Keratinocyte (primary cell): ENCODE measurements at regions not wholly inside any gene's neighbourhood (a gene's known extent, or its start where the extent isn't known, plus 50 kb on each side); places are given as distances from the start of the nearest gene placed in this dataset.

Experiments
- DNase-seq: peaks from one replicate; pipeline ENCODE4 v3.0.0-alpha.2; 2011; ENCODE audit warnings: low read depth, missing footprints, low spot score
- FAIRE-seq: peaks from 2 replicates; lab custom pipeline; 2011; peaks lifted over from hg19 to GRCh38; lab: Jason Lieb, UNC
- H2AFZ ChIP-seq: 2 replicates; pipeline ENCODE4 v1.6.0; 2012; ENCODE audit warnings: low read length, control low read depth, inconsistent platforms; ENCODE audit not compliant: control insufficient read depth
- H3K27ac ChIP-seq: 2 replicates; pipeline ENCODE4 v1.5.1; 2011; ENCODE audit warnings: low read length; ENCODE audit not compliant: control insufficient read depth, insufficient read depth
- H3K27me3 ChIP-seq: 3 replicates; pipeline ENCODE4 v1.6.0; 2011; ENCODE audit warnings: low read length; ENCODE audit not compliant: control insufficient read depth, insufficient read depth; ENCODE audit errors: extremely low read depth
- H3K36me3 ChIP-seq, 2 experiments: 2 replicates in 1 of 2; 3 replicates in 1 of 2; pipeline ENCODE4 v1.5.1; 2011; ENCODE audit warnings: low read length in 2 of 2, mild to moderate bottlenecking in 1 of 2; ENCODE audit not compliant: control insufficient read depth in 2 of 2, insufficient read depth in 2 of 2; ENCODE audit errors: extremely low read depth in 1 of 2
- H3K4me1 ChIP-seq: 3 replicates; pipeline ENCODE4 v1.5.1; 2011; ENCODE audit warnings: low read length; ENCODE audit not compliant: control insufficient read depth, insufficient read depth; ENCODE audit errors: extremely low read depth
- H3K4me2 ChIP-seq: 3 replicates; pipeline ENCODE4 v1.6.0; 2011; ENCODE audit warnings: low read depth, low read length; ENCODE audit not compliant: control insufficient read depth, insufficient read depth; ENCODE audit errors: extremely low read depth
- H3K4me3 ChIP-seq, 3 experiments: fragments of 200-600 bp in 1 of 3; sonication (generic) in 1 of 3; 2 replicates in 2 of 3; 3 replicates in 1 of 3; pipeline ENCODE4 v1.5.1; 2011 to 2016; ENCODE audit warnings: low read length in 3 of 3, mild to moderate bottlenecking in 3 of 3, control low read depth in 2 of 3, inconsistent platforms in 1 of 3, low read depth in 1 of 3, mixed read lengths in 1 of 3, mixed run types in 1 of 3, moderate library complexity in 1 of 3; ENCODE audit not compliant: control insufficient read depth in 2 of 3, insufficient read depth in 2 of 3; ENCODE audit errors: extremely low read depth in 1 of 3
- H3K79me2 ChIP-seq: 2 replicates; pipeline ENCODE4 v1.6.0; 2012; ENCODE audit warnings: low read length; ENCODE audit not compliant: control insufficient read depth, insufficient read depth
- H3K9ac ChIP-seq: 3 replicates; pipeline ENCODE4 v1.6.0; 2011; ENCODE audit warnings: low read length; ENCODE audit not compliant: control insufficient read depth, insufficient read depth; ENCODE audit errors: extremely low read depth
- H3K9me1 ChIP-seq: 3 replicates; pipeline ENCODE4 v1.6.0; 2011; ENCODE audit warnings: low read length; ENCODE audit not compliant: control insufficient read depth, insufficient read depth; ENCODE audit errors: extremely low read depth
- H3K9me3 ChIP-seq: 2 replicates; pipeline ENCODE4 v1.5.1; 2012; ENCODE audit warnings: low read depth, low read length; ENCODE audit not compliant: control insufficient read depth
- H4K20me1 ChIP-seq: 3 replicates; pipeline ENCODE4 v1.6.0; 2011; ENCODE audit warnings: low read length; ENCODE audit not compliant: control insufficient read depth, insufficient read depth; ENCODE audit errors: extremely low read depth
- EZH2 ChIP-seq: IDR thresholded peaks from one replicate; pipeline ENCODE4 v1.6.1; 2012; ENCODE audit warnings: inconsistent platforms, mild to moderate bottlenecking, low read length, moderate library complexity
- dilution Hi-C: fragments of 300-500 bp; cut with MboI; formaldehyde crosslinking; loops from one replicate; pipeline ENCODE4 v1.7.0; 2020; ENCODE audit warnings: low sequenced_read_pairs; ENCODE audit not compliant: extremely low pct_ligation_motif_present
- TF ChIP-seq, protein P1 (sequence below), 3 experiments: IDR thresholded peaks in 1 of 3; conservative IDR thresholded peaks in 1 of 3; optimal IDR thresholded peaks in 1 of 3; 2 replicates in 2 of 3; 3 replicates in 1 of 3; pipeline versions ENCODE3 to v1.5.1; 2011; ENCODE audit warnings: low read length in 3 of 3, mild to moderate bottlenecking in 3 of 3, moderate library complexity in 2 of 3, control low read depth in 1 of 3, inconsistent platforms in 1 of 3; ENCODE audit not compliant: insufficient read depth in 2 of 3; ENCODE audit errors: extremely low read depth in 1 of 3

DNA sequence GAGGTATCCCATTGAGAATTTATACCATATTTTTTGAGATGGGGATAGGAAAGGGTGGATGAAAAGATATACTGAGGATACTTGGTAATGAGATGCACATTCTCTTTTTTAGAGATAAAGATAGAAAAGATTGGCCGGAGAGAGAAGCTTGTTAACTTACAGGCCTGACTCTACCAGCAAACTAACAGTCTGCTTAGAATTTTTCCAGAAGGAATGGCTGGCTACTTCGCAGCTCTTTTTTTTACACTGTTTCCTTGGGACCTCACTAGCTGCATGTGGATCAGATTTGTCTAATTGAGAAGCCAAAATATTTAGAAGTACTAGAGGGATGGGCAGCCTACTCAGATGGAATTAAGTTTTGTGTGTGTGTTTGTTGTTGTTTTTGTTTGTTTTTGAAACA is 586.6 kb downstream of the TAFA4 start:
- no peak overlapping the region for H3K4me3 ChIP-seq
- H2AFZ ChIP-seq, result no peak overlapping the region
- no peak overlapping the region for H3K9ac ChIP-seq
- dilution Hi-C loops, result no loop called here
- no peaks in the 10 kb centered on the region for H3K79me2 ChIP-seq
- no peaks in the 10 kb centered on the region for H3K9me3 ChIP-seq
- no peak overlapping the region for H3K4me2 ChIP-seq
- no peaks in the 10 kb centered on the region for H3K4me1 ChIP-seq
- H4K20me1 ChIP-seq, result no peaks in the 10 kb centered on the region
- no peaks in the 10 kb centered on the region for H3K9me1 ChIP-seq
- FAIRE-seq, result no peak
- TF ChIP-seq, protein P1, sequence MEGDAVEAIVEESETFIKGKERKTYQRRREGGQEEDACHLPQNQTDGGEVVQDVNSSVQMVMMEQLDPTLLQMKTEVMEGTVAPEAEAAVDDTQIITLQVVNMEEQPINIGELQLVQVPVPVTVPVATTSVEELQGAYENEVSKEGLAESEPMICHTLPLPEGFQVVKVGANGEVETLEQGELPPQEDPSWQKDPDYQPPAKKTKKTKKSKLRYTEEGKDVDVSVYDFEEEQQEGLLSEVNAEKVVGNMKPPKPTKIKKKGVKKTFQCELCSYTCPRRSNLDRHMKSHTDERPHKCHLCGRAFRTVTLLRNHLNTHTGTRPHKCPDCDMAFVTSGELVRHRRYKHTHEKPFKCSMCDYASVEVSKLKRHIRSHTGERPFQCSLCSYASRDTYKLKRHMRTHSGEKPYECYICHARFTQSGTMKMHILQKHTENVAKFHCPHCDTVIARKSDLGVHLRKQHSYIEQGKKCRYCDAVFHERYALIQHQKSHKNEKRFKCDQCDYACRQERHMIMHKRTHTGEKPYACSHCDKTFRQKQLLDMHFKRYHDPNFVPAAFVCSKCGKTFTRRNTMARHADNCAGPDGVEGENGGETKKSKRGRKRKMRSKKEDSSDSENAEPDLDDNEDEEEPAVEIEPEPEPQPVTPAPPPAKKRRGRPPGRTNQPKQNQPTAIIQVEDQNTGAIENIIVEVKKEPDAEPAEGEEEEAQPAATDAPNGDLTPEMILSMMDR (optimal IDR thresholded peaks at IDR 0.05 in 1 of 3, IDR thresholded peaks at IDR 0.05 in 1 of 3, conservative IDR thresholded peaks at IDR 0.05 in 1 of 3; ENCODE audit: extremely low read depth in 1 of 3, insufficient read depth in 2 of 3, low read length in 3 of 3), result no peak
- TF ChIP-seq EZH2, result no peak
- no peaks in the 10 kb centered on the region for H3K27me3 ChIP-seq
- no peak overlapping the region for H3K27ac ChIP-seq
- H3K36me3 ChIP-seq, result no peaks in the 10 kb centered on the region
- DNase-seq, result no peak

DNA sequence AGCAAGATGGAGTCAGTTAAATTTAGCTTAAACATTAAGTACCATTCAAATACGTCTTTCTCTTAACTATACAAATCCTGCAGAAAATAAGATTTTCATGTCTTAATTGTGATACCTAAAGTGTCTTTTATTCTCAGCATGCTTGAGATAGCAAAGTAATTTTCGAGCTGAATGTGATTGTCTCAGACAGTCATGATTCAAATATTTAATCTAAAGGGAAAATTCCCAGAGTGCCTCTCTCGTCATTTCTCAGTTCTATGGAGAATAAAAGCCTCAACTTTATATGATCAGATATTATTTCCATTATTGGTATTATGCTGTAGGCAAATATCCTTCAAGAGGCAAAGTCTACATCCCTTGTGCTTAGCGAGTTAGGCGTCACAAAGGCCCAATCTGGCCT is 589.9 kb downstream of the TAFA4 start:
- Histone ChIP-seq H3K4me2 (no peak overlapping the region), H3K4me1 (no peaks in the 10 kb centered on the region), H2AFZ (no peak overlapping the region), H3K27ac (no peak overlapping the region), H3K27me3 (no peaks in the 10 kb centered on the region), H3K9ac (no peak overlapping the region), H4K20me1 (no peaks in the 10 kb centered on the region), H3K79me2 (no peaks in the 10 kb centered on the region), H3K36me3 (no peaks in the 10 kb centered on the region), H3K9me3 (no peaks in the 10 kb centered on the region), H3K4me3 (no peak overlapping the region), H3K9me1 (no peaks in the 10 kb centered on the region)
- TF ChIP-seq, protein P1 (optimal IDR thresholded peaks at IDR 0.05 in 1 of 3, IDR thresholded peaks at IDR 0.05 in 1 of 3, conservative IDR thresholded peaks at IDR 0.05 in 1 of 3; ENCODE audit: extremely low read depth in 1 of 3, insufficient read depth in 2 of 3, low read length in 3 of 3), result no peak
- no peak for TF ChIP-seq EZH2
- no peak for FAIRE-seq
- dilution Hi-C loops, result no loop called here
- DNase-seq, result no peak
